Right renal cortex interstitium (tissue), 3 donors: ENCODE measurements at regions not wholly inside any gene's neighbourhood (a gene's known extent, or its start where the extent isn't known, plus 50 kb on each side); places are given as distances from the start of the nearest gene placed in this dataset.
A peak's percentile ranks its signal among the peaks of the same experiment; 100 is the strongest.

Experiments
- DNase-seq, 3 donors: peaks; one replicate each; pipeline ENCODE4 v3.0.0-alpha.2; 2013; ENCODE audit warnings: low read depth in 3 of 3, low spot score in 2 of 3

DNA sequence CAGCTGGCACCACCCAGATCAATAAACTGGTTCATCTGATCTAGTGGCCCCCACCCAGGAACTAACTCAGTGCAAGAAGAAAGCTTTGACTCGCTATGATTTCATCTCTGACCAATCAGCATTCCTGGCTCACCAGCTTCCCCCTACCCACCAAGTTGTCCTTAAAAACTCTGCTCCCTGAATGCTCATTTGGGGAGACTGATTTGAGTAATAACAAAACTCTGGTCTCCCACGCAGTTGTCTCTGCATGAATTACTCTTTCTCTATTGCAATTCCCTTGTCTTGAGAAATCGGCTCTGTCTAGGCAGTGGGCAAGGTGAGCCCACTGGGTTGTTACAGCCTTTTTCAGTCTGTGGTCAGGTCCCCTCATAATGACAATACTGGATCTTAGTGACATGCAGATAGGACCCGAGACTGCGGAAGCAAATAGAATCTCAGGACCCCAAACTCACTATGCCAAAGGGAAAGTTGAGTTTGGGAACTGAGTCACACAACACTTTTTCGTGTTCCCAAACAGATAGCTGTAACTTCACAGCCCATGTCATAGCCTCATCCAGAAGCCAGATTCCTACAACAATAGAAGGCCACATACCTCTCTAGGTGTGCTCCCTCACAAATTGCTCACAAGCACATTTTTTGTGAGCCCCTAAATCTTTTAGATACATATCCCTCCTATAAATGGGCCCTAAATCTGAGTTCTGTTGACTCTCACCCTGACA lies 175.2 kb upstream of the RAI14 start:
- no peak for DNase-seq

DNA sequence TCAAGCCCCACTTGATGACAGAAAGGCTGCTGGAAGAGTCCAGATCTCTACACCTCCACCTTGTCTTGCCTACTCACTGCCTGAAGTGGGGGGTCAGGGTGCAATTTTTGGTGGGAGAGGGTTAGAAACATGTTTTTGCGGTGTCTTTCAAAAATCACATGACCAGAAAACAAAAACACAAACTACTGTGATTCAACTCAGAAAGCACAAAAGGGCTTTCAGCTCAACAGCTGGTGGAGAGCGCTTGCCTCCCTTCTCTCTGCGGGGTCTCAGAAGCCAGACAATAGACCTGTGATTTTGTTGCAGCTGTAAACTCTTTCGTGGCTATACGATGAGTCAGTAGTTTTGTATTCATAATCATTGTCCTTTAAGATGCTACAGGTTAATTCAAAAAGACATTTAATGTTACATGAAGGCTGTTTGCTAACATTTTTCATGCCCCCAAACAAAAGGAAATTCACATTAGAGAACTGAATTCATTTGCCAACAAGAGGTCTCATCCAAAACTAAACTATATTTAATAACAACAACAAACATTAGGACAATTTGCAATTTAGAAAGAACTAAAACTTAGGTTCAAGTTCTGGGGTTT lies 172.6 kb upstream of the RAI14 start:
- DNase-seq: no peak

DNA sequence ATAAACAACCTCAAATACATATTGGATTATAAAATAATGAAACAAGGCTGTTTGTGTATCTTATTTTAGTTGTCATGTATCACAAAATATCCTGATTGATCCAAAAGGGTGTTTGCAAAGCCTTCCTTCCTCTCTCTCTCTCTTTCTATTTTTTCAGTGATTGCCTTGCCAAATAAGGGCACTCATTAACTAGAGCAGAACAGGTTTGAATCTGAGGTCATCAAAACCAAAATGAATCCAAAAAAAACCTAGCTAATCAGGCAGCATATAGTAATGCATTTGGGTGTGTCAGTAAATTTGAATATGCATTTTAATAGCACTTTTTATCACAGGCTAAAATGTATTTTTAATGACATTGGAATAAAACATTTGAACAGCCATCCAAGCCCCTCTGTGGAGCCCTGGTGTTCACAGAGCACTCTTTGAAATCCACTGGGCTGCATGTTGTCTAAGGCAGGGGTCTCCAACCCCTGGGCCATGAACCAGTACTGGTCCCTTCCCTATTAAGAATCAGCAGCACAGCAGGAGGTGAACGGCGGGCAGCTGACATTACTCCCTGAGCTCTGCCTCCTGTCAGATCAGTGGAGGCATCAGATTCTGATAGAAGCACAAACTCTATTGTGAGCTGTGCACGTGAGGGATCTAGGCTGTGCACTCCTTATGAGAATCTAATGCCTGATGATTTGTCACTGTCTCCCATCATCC lies 171.8 kb upstream of the RAI14 start:
- no peak for DNase-seq

GRCh38 chr5:34485768-34486030 lies 170.4 kb upstream of the RAI14 start:
- no peak for DNase-seq

- DNase-seq: peak; percentile 77 to 85 (median 78)
Observed at GRCh38 chr5:34486160-34486848, 169.8 kb upstream of the RAI14 start.

DNA sequence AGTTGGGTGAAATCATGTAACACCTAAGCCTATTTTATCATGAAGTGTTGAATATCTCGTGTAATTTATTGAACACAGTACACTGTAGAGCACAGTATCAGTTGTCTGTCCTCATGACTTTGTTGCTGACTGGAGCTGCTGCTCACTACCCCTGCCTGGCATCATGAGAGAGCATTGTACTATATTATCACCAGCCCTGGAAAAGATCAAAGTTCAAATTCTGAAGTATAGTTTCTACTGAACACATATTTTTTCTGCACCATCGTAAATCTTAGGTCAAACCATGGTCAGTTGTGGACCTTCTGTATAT lies 169.3 kb upstream of the RAI14 start:
- no peak for DNase-seq

DNA sequence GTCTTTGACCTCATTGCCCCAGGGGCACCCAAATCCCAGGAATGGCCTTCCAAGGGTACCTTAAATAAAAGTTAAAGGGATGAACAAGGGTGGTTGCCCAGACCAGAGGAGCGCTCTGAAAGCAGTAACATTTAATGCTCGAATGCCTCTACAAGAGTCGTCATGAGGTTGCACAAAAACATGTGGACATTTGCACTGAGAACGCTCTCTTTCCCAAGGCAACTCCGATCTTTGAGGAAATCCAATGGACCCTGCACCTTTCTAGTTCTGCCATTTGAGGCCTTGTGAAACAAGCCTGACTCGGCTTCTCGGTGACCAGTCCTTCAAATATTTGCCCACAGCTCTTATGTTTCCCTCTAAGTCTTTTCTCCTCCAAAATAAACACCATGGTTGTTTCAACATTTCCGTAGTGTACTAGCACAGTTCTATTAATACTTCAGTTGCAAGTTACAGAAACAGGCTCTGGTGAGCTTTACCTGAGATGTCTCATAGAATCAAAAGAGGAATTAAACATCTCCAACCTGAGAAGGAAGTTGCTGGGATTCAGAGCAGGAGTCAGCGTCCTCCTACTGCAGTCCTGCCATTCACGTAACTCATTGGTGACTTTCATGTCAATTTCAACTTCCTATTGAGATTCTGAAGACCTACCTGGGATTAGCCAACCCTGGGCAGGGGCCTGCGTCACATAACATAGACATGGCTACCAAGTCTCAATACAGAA lies 168.8 kb upstream of the RAI14 start:
- DNase-seq: no peak

- no peak for DNase-seq
Observed at GRCh38 chr5:34487956-34488355, 168.2 kb upstream of the RAI14 start.

GRCh38 chr5:34488984-34489383 lies 167.1 kb upstream of the RAI14 start:
- DNase-seq: no peak

DNA sequence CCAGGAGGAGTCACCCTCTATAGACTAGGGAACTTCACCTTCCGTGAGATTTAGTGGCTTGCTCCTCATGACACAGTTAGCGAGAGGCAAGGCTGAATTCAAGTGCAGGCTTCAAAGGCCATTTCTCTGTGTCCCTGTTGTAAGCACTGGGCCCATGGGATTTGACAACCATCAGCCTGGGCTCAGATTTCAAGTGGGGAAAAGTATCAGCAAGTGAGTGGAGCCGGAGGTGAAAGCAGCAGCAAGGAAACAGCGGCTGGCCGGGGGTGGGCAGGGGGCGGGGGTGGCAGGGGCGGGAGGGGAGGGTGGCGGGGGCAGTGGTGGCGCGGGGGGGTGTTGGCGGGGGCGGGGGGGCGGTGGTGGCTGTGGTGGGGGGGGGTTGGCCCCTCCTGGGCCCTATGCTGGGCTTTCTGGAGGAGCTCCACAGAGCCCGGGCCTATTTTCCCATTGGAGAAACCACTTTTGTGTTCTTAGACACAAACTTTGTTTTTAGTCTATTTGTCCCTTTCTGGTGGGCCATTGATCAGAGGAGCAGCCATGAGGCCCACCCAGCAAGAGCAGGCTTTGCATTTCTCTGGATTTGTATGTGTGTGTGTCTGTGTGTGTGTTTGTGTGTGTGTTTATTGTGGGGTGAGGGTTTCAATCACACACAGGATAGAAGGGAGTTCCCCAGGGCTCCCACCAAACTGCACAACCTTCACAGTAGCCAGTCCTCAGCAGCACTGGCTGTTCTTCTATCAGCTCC lies 165.4 kb upstream of the RAI14 start:
- DNase-seq: no peak

DNA sequence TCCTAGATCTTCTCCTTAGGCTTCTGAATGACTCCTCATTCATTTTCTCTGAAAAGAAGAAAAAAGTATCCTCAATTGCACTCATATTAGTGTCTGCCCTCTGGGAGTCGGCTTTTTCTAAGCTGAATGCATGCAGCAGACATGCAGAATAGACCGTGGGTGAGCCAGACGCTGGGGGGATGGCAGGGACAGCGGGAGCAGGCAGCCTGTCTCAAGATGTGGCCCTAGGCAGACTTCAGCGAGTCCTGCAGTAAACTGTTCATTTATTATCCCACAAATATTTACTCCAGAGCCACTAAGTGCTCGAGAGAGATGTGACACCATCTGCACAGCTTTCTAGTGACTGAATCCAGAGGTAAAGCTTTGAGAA lies 164.9 kb upstream of the RAI14 start:
- no peak for DNase-seq

GRCh38 chr5:34494111-34494755 lies 161.9 kb upstream of the RAI14 start:
- no peak for DNase-seq

GRCh38 chr5:34495178-34495577 lies 160.9 kb upstream of the RAI14 start:
- DNase-seq: no peak

- DNase-seq: no peak
Observed at GRCh38 chr5:34496260-34496691, 159.9 kb upstream of the RAI14 start.

DNA sequence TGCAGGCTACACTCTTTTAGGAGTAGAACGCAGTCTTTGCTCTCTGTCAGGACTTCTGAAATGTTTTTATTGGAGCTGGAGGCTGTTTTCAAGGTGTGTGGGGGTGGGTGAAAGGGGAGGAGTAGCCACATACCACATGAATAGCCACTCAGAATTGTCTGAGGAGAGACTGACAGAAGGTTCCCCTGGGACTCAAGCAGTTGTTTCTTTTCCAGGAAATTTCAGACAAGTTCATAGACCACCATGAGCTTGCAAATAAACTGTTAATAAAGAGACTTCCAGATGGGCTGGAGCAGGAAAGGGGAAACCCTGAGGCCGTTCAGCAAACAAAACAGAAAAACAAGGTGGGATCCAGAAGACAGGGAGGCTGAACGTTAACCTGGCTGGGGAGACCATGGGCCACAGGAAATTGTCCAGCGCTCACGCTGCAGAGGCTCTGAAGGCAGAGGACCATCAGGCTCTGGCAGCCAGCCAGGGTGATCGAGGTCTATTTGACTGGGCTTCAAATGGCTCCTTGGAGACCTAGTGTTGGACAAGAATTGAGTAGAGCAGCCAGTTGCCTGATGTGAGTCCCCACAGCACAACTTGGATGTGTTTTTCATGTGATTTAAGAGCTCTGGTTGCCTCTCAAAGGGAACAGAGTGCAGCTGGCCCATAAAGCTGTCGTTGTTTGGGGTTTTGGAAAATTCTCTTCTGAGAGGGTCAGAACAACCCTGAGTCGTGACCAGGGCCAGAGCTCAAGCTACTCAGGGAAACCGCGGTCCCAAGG lies 159.2 kb upstream of the RAI14 start:
- DNase-seq: peak; percentile 80 to 85 (median 85)

GRCh38 chr5:34497470-34497808 lies 158.7 kb upstream of the RAI14 start:
- DNase-seq: no peak

GRCh38 chr5:34498572-34498971 lies 157.6 kb upstream of the RAI14 start:
- DNase-seq: no peak

DNA sequence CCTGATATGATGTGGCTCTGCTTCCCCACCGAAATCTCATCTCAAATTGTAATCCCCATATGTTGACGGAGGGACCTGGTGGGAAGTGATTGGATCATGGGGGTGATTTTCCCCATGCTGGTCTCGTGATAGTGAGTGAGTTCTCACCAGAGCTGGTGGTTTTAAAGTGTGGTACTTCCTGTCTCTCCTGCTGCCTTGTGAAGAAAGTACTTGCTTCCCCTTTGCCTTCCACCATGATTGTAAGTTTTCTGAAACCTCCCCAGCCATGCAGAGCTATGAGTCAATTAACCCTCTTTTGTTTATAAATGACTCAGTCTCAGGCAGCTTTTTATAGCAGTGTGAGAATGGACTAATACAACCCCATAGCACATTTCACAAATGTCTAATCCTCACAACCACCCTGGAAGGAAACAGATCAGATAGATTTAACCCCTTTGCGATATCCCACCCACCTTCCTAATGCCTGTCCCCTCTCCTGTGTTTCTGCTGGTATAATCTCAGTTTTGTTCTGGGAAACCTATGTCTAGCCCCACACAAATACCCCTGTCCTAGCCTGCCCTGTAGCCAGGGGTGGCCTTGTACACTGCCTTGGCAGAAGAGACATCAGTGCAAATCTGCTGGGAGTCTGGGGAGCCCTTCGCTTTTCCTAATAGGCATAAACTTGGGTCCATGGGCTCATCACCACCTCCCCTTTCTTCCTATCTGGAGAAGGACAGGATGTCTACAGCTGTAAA lies 157.0 kb upstream of the RAI14 start:
- DNase-seq: no peak
